ENCODE measurements at regions not wholly inside any gene's neighbourhood (a gene's known extent, or its start where the extent isn't known, plus 50 kb on each side); places are given as distances from the start of the nearest gene placed in this dataset.

GRCh38 chr12:59046763-59047534 lies 126.6 kb upstream of the LRIG3 start:
- no peak for DNase-seq (ENCODE audit: low read depth)

- no peak for DNase-seq (ENCODE audit: low read depth)
Observed at GRCh38 chr12:59044791-59045190, 124.5 kb upstream of the LRIG3 start.

GRCh38 chr12:59041241-59042121 lies 121.2 kb upstream of the LRIG3 start:
- DNase-seq (ENCODE audit: low read depth) = peak; percentile 87

- peak; percentile 86 for DNase-seq (ENCODE audit: low read depth)
Observed at GRCh38 chr12:59040656-59041055, 120.4 kb upstream of the LRIG3 start.

- no peak for DNase-seq (ENCODE audit: low read depth)
Observed at GRCh38 chr12:59040043-59040442, 119.7 kb upstream of the LRIG3 start.

- DNase-seq (ENCODE audit: low read depth) = no peak
Observed at GRCh38 chr12:59039005-59039404, 118.7 kb upstream of the LRIG3 start.

- DNase-seq (ENCODE audit: low read depth) = peak; percentile 41
Observed at GRCh38 chr12:59036973-59037762, 116.9 kb upstream of the LRIG3 start.

- no peak for DNase-seq (ENCODE audit: low read depth)
Observed at GRCh38 chr12:59036347-59036746, 116.0 kb upstream of the LRIG3 start.

- DNase-seq (ENCODE audit: low read depth) = no peak
Observed at GRCh38 chr12:59031313-59031712, 111.0 kb upstream of the LRIG3 start.

GRCh38 chr12:59030415-59030814 lies 110.1 kb upstream of the LRIG3 start:
- no peak for DNase-seq (ENCODE audit: low read depth)

GRCh38 chr12:59027199-59027598 lies 106.9 kb upstream of the LRIG3 start:
- DNase-seq (ENCODE audit: low read depth) = no peak

- no peak for DNase-seq (ENCODE audit: low read depth)
Observed at GRCh38 chr12:59023861-59024424, 103.6 kb upstream of the LRIG3 start.

- no peak for DNase-seq (ENCODE audit: low read depth)
Observed at GRCh38 chr12:59020073-59020946, 100.0 kb upstream of the LRIG3 start.

- no peak for DNase-seq (ENCODE audit: low read depth)
Observed at GRCh38 chr12:59014885-59015284, 94.6 kb upstream of the LRIG3 start.

- DNase-seq (ENCODE audit: low read depth) = no peak
Observed at GRCh38 chr12:59010941-59011340, 90.6 kb upstream of the LRIG3 start.

GRCh38 chr12:59010118-59010517 lies 89.8 kb upstream of the LRIG3 start:
- no peak for DNase-seq (ENCODE audit: low read depth)

GRCh38 chr12:59007620-59008019 lies 87.3 kb upstream of the LRIG3 start:
- DNase-seq (ENCODE audit: low read depth) = peak; percentile 9

GRCh38 chr12:59005193-59005955 lies 85.1 kb upstream of the LRIG3 start:
- no peak for DNase-seq (ENCODE audit: low read depth)

- DNase-seq (ENCODE audit: low read depth) = no peak
Observed at GRCh38 chr12:59004456-59004855, 84.2 kb upstream of the LRIG3 start.
